Fibroblast of pulmonary artery (primary cell): ENCODE measurements at regions not wholly inside any gene's neighbourhood (a gene's known extent, or its start where the extent isn't known, plus 50 kb on each side); places are given as distances from the start of the nearest gene placed in this dataset.
"Not testable (repeated sequence)": the region's sequence is repeated elsewhere in the genome, so short reads cannot be mapped to it uniquely, and the experiment has no call there.

ENCODE experiments used
- DNase-seq: peaks from one replicate; pipeline ENCODE4 v3.0.0-alpha.2; 2010; ENCODE audit warnings: low read depth
- H3K4me3 ChIP-seq: replicated peaks from 2 replicates; pipeline ENCODE4 v1.5.1; 2011; ENCODE audit warnings: low read depth, mild to moderate bottlenecking, control low read depth, low read length, moderate library complexity

DNA sequence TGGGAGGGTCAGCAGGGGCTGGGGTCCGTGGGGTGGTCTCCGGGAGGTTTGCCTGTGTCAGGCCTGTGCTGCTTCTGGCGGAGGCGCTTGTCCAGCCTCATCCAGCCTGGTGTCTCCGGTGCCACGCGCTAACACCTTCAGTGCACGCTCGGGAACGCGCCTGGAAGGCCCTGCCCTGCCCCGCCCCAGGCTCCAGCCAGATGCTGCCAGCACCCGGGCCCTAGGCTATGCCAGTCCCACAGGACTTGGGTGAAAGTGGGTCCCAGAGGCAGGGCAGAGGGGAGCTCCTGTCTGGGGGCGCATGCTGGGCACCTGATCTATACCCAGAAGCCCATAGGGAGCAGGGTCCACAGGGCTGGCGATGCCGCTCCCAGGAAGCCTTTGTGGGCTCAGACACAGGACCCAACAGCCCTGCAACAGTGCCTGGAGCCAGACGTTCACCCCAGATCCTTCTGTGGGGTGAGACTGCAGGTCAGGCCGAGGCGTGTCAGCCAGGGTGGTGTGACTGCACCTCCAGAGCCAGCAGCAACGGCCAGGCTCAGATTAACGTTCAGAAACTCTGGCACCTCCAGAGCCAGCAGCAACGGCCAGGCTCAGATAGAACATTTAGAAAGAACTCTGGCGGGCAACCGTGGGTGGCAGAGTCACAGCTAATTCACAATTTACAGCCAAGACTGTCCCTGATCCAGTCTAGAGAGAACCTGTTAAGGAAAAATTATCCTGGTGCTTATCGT is 5423.2 kb upstream of the TPTE start:
- DNase-seq, H3K4me3 ChIP-seq: not testable (repeated sequence)

DNA sequence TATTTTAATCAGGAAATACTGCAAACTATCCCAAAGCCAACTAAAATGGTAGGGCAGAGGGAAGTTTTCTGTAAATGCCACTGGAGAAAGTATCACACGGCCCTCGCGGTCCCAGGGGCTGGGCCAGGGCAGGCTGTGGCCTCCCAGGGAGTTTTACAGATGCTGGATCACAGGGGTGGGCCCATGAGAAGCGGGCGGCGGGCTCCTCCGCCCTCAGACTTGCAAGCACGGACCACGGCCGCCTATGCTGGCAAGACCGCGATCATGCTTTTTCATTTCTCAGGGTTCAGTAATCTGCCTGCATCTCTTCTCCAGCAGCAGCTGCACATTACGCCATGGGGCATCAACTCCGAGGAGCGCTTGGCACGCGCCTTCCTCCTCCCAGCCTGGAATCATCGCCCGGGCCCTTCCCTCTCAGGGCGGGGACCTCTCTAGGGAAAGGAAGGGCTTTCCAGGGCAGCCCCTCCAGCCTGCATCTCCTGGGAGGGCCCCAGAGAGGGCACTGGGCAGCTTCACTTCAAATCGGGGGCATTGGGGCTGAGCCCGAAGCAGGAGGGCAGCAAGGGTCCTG is 5420.7 kb upstream of the TPTE start:
- H3K4me3 ChIP-seq: not testable (repeated sequence)

DNA sequence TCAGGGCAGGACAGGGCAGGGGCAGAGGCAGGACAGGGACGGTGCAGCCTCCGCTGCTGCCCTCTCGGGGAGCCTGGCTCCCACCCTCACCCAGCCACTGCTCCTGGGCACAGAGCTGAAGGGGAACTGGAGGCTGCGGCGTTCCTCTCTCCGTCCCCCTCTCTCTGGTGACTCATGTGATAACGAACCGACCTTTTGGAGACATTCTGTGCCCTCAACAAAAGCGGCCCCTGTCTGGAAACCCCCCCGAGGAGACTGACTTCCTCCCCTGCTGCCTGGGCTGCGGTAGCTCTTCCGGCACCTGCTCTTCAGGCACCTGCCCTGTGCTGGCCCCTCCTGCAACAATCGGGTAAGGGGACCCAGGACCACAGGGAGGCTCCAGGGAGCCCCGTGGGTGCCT is 5419.6 kb upstream of the TPTE start:
- not testable (repeated sequence) for H3K4me3 ChIP-seq
- DNase-seq: peak; percentile 1

More for the DNA sequence above, 5420.7 kb upstream of the TPTE start:
- DNase-seq: not testable (repeated sequence)

DNA sequence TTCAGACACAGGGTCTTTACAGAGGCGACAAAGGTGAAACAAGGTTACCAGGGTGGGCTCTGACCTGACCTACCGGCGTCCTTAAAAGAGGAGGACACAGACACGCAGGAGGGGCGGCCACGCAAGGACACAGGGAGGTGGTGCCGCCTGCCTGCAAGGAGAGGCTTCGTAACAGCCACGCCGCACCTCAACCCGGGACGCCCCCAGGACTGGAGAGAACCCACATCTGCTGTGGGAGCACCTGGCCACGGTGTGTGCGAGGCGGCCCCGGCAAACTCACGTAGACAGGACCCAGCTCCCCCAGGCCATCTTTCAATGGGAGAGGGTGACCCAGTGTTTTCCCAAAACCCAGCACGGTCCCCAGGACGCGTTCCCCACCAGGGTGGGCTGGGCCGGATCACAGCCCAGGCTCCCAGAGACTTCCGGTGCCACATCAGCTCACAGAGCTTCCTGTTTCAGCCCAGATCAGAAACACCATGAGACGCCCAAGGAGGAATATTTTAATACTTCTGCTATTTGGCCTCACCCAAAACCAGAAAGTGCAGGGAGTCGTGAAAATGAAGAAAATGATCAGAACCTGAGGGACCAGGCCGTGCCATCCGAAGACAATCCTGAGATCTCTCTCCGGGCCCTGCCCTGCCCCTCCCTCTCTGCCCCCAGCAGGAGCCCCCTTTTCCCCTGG is 5417.4 kb upstream of the TPTE start:
- not testable (repeated sequence) for DNase-seq, H3K4me3 ChIP-seq

DNA sequence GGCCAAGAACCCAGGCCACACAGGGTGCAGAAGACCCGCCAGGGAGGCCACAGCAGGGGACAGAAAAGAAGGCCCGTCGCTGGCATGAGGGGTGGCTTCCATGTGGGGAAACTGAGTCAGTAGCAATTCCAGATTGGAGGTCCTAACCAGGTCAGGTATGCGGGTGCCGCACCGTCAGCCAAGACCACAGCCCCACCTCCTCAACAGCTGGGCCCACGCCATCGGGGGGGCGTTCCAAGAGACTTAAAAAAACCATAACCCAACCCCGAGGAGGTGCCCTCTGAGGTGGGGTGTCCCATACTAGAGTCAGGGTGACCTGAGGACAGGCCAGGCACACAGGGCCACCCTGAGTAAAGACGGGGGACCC is 5416.8 kb upstream of the TPTE start:
- H3K4me3 ChIP-seq, DNase-seq: not testable (repeated sequence)

DNA sequence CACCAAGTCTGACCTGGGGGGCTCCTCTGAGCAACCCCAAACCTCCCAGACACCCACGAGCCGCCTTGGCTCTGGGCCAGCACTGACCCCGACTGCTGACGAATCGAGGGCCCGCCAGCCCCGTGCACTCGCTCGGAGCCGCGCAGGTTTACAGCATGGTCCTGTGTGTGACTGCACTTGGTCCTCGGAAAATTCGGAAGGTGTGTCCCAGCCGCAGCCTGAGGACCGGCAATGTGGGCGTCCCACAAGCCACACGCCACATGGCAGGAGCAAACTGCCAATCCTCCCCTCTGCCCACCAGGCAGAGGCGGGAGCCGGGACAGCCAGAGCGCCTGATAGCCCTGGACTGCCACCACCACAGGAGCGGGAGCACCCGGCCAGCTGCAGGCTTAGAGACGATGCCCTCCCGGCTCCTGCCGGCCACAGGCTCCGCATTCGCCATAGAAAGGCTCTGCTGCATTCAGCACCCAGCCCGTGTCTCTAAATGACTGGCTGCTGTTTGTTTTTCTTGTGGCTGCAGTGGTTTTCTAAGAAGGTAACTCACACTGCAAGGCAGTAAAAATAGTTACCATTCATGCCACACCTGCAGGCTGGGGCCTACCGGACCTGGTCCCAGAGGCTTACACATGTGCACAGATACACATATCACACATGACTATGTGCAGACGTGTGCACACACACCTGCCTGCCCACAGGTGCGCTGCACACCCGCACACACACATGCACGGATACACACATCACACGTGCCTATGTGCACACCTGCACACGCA is 5415.3 kb upstream of the TPTE start:
- not testable (repeated sequence) for DNase-seq, H3K4me3 ChIP-seq

DNA sequence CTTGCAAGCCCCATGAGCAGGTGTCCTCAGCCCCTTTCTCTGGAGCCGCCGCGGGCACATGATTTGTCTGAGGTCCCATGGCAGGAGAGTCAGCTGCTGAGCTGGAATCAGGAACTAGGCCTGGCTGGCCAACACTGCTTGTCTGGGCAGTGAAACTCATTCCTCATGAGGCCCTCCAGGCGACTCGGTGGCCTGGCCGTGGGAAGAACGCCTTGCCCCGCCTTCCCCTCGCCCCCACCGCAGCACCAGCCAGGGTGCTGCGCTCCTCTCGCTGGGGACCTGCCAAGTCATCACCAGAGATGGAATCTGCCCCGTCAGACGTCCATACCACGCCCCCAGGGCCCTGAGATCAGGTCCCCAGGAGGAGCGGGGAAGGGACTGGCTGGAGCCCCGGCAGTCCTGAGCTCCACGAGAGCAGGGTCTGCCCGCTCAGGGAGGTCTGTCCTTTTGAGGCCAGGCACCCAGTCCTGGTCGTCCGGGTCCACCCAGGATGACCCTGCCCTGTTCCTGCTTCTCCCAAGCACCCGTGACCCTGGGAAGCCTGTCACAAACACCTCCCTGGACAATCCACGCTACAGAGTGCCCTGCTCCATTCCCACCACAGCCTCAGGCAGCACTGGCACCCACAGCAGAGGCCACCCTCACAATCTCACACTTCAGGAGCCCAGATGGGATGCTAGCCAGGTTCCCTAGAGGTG is 5414.5 kb upstream of the TPTE start:
- DNase-seq, H3K4me3 ChIP-seq: not testable (repeated sequence)

DNA sequence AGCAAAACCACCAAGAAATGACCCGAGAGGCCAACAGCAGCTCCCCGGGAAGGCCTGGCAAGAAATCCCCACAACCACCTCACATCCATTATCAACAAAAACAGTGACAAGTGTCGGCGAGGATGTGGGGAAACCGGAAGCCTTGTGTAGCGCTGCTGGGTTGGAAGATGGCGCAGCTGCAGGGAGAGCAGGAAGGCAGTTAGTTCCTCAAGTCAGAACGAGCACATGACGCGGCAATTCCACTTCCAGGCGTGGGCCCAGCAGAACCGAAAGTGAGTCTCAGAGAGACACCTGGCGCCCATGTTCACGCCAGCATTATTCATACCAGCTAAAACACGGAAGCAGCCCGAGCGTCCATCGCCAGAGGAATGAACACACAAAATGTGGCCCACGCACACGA is 5413.7 kb upstream of the TPTE start:
- DNase-seq, H3K4me3 ChIP-seq: not testable (repeated sequence)

DNA sequence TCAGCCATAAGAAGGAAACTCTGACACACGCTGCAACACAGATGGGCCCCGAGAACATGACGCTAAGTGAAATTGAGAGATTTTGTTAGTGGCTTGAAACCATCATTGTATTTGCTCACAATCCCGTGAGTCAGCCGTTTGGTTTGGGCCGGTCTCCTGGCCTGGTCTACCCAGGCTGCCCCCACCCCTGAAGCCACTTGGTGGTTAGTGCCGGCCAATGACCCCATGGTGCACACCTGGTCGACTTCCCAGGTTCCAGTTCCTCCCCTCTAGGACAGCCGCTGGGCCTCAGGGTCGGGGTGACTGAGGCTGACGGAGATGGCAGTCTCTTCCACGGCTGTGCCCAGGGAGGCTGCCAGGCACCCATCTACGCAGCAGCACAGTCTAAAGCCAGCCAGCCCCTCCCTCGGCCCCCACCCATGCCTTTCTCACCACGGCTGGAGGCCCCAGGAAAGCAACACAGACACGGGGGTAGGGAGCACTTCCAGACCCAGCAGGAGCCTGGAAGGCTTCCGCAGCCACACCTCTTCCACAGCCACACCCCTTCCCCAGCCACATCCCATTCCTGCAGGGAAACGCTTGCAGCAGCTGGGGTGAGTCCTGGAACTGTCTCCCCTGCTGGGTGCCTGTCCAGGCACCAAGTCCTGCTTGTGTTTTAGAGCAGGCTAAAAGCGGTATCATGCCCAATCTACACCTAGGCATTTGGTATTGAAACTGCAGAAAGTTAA is 5413.2 kb upstream of the TPTE start:
- DNase-seq, H3K4me3 ChIP-seq: not testable (repeated sequence)

DNA sequence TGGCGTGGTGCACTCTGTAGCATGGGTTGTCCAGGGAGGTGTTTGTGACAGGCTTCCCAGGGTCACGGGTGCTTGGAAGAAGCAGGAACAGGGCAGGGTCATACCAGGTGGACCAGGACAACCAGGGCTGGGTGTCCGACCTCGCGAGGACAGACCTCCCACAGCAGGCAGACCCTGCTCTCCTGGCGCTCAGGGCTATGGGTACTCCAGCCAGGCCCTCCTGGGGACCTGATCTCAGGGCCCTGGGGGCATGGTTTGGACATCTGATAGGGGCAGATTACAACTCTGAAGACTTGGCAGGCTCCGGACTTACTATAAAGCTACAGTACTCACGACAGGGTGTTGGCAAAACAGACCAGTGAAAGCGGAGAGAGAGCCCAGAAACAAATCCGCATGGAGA is 5410.2 kb upstream of the TPTE start:
- H3K4me3 ChIP-seq, DNase-seq: not testable (repeated sequence)

DNA sequence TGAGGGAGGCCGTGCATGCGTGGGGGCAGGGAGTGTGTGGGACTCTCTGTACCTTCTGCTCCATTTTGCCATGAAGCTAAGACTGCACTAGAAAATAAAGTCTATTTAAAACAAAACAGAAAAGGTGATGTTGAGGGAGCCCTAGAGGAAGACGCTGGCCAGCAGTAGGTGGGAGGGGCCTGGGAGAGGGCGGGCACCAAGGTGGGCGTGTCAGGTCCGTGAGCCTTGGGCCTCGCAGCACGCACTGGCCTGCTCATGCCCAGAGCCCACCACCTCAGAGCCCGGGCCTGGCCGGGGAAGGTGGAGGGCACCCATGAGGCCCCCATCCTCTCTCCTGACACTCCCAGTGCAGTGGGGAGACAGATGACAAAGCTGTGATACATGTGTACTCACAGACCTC is 5408.3 kb upstream of the TPTE start:
- not testable (repeated sequence) for DNase-seq, H3K4me3 ChIP-seq

DNA sequence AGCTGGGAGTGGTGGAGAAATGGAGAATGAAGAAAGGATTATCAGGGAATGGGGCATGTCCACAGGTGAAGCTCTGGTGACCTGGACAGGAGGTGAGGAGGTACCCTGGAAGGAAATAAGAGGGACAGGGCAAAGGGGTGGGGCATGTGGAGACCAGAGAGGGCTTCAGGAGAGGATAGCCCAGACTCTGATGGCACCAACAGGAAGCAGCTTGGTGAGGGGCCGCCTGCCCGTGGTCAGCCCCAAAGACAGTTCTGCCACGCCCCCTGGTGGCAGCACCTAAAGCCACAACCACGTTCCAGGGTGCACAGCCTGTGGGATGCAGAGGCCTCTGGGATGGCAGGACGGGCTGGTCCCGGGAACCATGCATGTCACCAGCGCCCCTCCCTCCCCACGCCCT is 5406.9 kb upstream of the TPTE start:
- DNase-seq, H3K4me3 ChIP-seq: not testable (repeated sequence)

DNA sequence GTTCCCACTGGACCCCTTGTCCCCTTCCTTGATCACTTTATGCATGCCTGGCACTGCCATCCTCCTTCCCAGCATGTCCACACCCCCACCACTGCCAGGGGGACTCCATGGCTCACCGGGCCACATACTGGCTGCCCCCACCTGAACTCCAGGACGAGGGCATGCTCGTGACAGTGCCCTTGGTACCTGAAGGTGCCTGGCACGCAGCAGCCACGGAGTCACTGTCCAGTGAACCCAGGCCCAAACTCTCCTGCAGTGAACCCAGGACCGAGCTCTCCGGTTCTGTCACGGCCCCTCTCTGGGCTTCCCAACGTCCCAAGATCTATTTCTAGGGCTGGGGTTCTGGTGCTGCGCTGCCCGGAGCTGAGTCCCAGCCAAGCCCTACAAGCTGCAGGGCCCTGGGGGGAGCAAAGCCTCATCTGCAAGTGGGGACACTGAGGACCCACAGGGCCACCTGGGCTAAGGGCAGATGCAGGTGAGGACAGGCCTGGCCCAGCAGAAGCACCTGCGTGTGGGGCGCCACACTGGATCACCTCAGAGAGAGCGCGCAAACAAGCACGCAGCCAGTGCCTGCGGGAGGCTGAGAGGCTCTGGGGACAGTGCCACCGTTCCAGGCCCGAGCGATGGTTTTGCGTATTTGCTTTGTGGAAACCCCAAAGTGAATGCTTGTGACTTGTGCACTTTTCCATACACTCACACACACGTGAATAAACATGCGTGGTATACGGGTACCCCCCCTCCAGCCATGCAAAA is 5406.3 kb upstream of the TPTE start:
- DNase-seq, H3K4me3 ChIP-seq: not testable (repeated sequence)

DNA sequence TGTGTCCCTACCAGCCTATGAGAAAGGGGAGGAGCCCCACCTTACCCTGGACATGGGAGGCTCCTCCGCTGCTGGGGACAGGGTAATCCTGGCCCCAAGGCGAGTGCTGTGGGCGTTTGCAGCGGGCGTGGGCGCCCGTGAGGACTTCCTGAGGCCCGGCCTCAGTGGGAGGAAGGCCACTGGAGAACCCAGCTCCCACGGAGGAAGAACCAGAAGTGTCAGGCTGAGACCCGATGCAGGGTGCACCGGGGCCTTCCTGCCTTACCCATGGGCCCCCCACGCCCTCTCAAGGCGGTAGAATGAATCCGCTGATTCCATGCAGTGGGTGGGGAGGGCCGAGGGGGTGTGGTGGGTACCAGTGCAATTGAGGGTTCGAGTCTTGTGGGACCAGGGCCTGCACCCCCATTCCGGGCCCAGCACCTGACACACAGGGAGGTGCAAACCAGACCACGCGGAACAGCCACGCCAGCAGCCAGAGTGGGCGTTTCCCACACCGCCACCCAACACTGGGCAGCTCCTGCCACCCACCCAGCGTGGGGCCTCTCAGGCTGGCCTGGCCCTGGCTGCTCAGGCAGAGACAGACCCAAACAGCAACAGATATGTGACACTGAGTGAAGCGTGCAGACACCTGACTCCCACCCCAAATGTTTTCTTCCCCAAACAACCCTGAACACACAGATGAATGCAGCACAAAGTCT is 5405.6 kb upstream of the TPTE start:
- H3K4me3 ChIP-seq, DNase-seq: not testable (repeated sequence)

DNA sequence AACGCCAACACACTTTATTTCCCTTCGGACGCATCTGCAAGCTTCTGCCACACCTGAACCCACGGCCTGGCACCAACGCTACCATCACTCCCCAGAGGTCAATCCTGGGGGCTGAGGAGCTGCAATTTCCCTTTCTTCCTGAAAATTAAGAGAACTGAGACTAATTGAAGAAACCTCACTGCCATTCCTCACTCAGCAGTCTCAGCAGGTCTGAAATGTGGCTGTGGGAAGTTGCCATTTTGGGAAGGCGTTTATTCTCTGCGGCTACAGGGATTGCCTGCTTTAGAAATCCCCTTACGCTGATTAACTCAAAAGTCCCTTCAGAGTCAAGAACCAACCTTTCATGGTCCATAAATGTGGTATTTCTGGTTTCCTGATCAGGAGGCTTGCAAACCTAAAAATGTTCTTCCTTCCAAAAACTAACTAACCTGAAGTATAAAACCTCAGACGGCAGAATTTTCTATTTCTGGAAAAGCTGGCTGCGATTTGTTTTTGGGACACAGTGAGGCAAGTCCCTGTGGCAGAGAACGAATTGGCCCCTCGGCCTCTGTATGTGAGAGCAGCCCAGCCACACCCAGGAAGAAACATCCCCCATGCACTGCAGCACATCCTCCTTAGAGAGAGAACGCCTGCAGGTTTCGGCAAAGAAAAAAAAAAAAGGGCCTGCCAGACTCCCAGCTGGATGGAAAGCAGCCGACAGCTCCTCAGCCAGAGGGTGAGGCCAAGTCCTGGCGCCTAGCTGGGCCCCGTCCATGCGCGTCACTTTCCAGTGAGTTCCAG is 5404.8 kb upstream of the TPTE start:
- H3K4me3 ChIP-seq, DNase-seq: not testable (repeated sequence)

DNA sequence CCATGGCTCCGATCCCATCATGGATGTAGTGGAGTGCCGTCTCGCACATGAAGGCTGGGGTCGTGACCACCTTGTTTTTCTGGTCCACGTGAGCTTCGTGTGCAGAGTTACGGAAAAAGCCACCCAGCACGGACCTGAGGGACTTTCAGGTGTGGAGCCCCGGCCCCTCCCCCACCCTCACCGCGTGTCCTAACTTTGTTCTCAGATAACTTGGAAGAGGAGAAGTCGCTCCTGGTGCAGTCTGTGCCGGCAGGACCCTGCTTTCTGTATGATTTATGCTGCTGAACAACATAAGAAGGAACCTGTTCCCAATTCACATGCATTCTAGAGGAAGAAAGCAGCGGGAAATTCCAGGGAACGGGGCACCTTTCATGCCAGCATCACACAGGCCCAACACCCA is 5404.2 kb upstream of the TPTE start:
- not testable (repeated sequence) for H3K4me3 ChIP-seq, DNase-seq
